ENCODE measurements at regions not wholly inside any gene's neighbourhood (a gene's known extent, or its start where the extent isn't known, plus 50 kb on each side); places are given as distances from the start of the nearest gene placed in this dataset.

DNA sequence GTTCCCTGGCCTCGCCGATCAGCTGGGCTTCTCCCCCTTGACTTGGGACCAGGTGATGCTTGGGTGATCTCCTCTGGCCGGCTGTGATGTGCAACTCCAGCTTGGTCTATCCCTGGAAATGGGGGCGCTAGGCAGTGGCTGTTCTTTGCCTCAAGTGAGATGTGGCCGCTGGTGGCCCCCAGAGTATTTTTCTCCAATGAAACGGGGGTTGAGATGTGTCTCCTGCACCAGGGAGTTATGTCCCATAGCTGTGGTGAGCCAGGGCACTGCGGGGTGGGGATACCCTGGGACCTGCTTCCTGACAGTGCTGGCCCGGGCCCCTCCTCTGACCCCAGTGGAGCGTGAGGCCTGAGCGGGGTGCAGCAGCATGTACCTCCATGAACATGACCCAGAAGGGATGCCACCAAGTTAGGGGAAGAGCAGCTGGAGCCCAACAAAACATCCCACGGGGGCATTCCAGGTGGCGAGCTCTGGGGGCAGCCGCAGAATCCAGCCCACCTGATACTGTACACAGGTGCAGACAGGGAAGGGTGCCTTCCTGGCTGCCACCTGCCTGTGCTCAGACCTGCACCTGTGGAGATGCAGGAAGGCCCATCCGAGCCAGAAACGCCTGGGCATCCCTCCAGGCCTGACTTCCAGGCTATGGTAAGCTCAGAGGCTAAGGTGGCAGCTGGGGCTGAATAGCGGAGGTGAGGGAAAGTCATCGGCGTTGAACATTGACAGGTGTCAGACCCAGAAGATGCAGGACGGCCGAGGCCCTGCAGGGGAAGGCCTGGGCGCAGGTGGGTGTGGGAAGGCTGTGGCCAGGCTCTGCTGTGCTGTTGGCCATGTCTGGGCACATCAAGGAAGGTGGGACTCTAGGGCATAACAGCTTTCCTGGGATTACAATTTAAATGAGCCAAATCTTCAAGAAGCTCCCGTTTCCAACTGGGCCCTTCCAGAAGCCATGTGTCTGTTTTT lies 97.3 kb downstream of the CTTN start:
- TF ChIP-seq, protein P1, sequence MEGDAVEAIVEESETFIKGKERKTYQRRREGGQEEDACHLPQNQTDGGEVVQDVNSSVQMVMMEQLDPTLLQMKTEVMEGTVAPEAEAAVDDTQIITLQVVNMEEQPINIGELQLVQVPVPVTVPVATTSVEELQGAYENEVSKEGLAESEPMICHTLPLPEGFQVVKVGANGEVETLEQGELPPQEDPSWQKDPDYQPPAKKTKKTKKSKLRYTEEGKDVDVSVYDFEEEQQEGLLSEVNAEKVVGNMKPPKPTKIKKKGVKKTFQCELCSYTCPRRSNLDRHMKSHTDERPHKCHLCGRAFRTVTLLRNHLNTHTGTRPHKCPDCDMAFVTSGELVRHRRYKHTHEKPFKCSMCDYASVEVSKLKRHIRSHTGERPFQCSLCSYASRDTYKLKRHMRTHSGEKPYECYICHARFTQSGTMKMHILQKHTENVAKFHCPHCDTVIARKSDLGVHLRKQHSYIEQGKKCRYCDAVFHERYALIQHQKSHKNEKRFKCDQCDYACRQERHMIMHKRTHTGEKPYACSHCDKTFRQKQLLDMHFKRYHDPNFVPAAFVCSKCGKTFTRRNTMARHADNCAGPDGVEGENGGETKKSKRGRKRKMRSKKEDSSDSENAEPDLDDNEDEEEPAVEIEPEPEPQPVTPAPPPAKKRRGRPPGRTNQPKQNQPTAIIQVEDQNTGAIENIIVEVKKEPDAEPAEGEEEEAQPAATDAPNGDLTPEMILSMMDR (IDR thresholded peaks at IDR 0.05), result no peak
- no peak for TF ChIP-seq ZFX (IDR thresholded peaks at IDR 0.05; ENCODE audit: borderline replicate concordance)
